GM23248 (cell line): ENCODE measurements at regions not wholly inside any gene's neighbourhood (a gene's known extent, or its start where the extent isn't known, plus 50 kb on each side); places are given as distances from the start of the nearest gene placed in this dataset.

Experiments used
- DNase-seq: peaks from one replicate; pipeline ENCODE4 v3.0.0-alpha.2; 2015
- H2AFZ ChIP-seq: fragments of 200-600 bp; sonication (generic); 2 replicates; pipeline ENCODE4 v1.6.1; 2016; ENCODE audit warnings: antibody characterized with exemption
- H3F3A ChIP-seq: fragments of 200-600 bp; sonication (generic); 2 replicates; pipeline ENCODE4 v1.6.1; 2016; ENCODE audit warnings: mild to moderate bottlenecking, antibody characterized with exemption, mixed run types; ENCODE audit not compliant: insufficient read depth
- H3K27ac ChIP-seq: fragments of 200-600 bp; sonication (generic); 2 replicates; pipeline ENCODE4 v1.5.1; 2016; ENCODE audit warnings: mild to moderate bottlenecking
- H3K27me3 ChIP-seq: fragments of 200-600 bp; sonication (generic); replicated peaks from 2 replicates; pipeline ENCODE4 v1.6.1; 2016; ENCODE audit warnings: mild to moderate bottlenecking; ENCODE audit not compliant: insufficient read depth
- H3K36me3 ChIP-seq: fragments of 200-600 bp; sonication (generic); 2 replicates; pipeline ENCODE4 v1.6.1; 2016; ENCODE audit warnings: low read depth, mild to moderate bottlenecking
- H3K4me1 ChIP-seq: fragments of 200-600 bp; sonication (generic); 2 replicates; pipeline ENCODE4 v1.6.1; 2016; ENCODE audit warnings: mild to moderate bottlenecking; ENCODE audit not compliant: insufficient read depth
- H3K4me2 ChIP-seq: fragments of 200-600 bp; sonication (generic); one replicate; pipeline ENCODE4 v1.6.1; 2016; ENCODE audit warnings: mild to moderate bottlenecking; ENCODE audit not compliant: unreplicated experiment
- H3K4me3 ChIP-seq: fragments of 200-600 bp; sonication (generic); 2 replicates; pipeline ENCODE4 v1.5.1; 2016; ENCODE audit warnings: mild to moderate bottlenecking
- H3K79me2 ChIP-seq: fragments of 200-600 bp; sonication (generic); 2 replicates; pipeline ENCODE4 v1.6.1; 2016; ENCODE audit warnings: mild to moderate bottlenecking; ENCODE audit not compliant: insufficient read depth
- H3K9ac ChIP-seq: fragments of 200-600 bp; sonication (generic); 2 replicates; pipeline ENCODE4 v1.6.1; 2016; ENCODE audit warnings: mild to moderate bottlenecking
- H3K9me2 ChIP-seq: fragments of 200-600 bp; sonication (generic); 2 replicates; pipeline ENCODE4 v1.6.1; 2016; ENCODE audit warnings: mixed run types, mild to moderate bottlenecking, moderate library complexity; ENCODE audit not compliant: insufficient read depth
- H3K9me3 ChIP-seq: fragments of 200-600 bp; sonication (generic); one replicate; pipeline ENCODE4 v1.6.1; 2017; ENCODE audit warnings: low read depth
- H4K20me1 ChIP-seq: fragments of 200-600 bp; sonication (generic); 2 replicates; pipeline ENCODE4 v1.6.0; 2016; ENCODE audit not compliant: insufficient read depth
- EZH2 ChIP-seq: fragments of 200-600 bp; sonication (generic); IDR thresholded peaks from 2 replicates; pipeline ENCODE4 v1.6.1; 2018; ENCODE audit warnings: antibody characterized with exemption, mild to moderate bottlenecking; ENCODE audit not compliant: insufficient read depth, poor library complexity, severe bottlenecking
- EZH2phosphoT487 ChIP-seq: fragments of 200-600 bp; sonication (generic); IDR thresholded peaks from 2 replicates; pipeline ENCODE4 v1.6.1; 2018; ENCODE audit warnings: antibody characterized with exemption, moderate library complexity, mild to moderate bottlenecking, low read depth; ENCODE audit not compliant: insufficient read depth
- WGBS, 2 experiments: methylation state at CpG; one replicate each; pipeline ENCODE4 v1.1.6; 2015 to 2017; ENCODE audit warnings: low lambda C conversion rate in 2 of 2, low coverage in 1 of 2; ENCODE audit errors: missing lambda C conversion rate in 2 of 2; 5-methylcytosine and 5-hydroxymethylcytosine counted together
- in situ Hi-C: fragments of 300-500 bp; cut with MboI; formaldehyde crosslinking; loops from 2 replicates; pipeline ENCODE4 v1.15.0; 2020

- peak overlapping the region; percentile 3 for H3K4me2 ChIP-seq
- H3K4me1 ChIP-seq, result peaks cover 25% of the 10 kb centered on the region
- TF ChIP-seq EZH2phosphoT487, result no peak
- TF ChIP-seq EZH2, result no peak
- H3K4me3 ChIP-seq, result no peak overlapping the region
- 41 to 47% methylated on average over 3 of the region's 3 CpGs for WGBS, 2 experiments
- H3K9ac ChIP-seq, result no peak overlapping the region
- H3K36me3 ChIP-seq, result no peaks in the 10 kb centered on the region
- no peak overlapping the region for H3K27ac ChIP-seq
- 0 out of 2 replicates have a peak overlapping the region, but pooled peaks have one; percentile 7 for H2AFZ ChIP-seq
- no peaks in the 10 kb centered on the region for H3K9me2 ChIP-seq
- peak; percentile 41 for DNase-seq
- no peaks in the 10 kb centered on the region for H3K27me3 ChIP-seq
- no peaks in the 10 kb centered on the region for H4K20me1 ChIP-seq
- no peaks in the 10 kb centered on the region for H3K9me3 ChIP-seq
- peaks cover 22% of the 10 kb centered on the region for H3F3A ChIP-seq
- H3K79me2 ChIP-seq, result no peaks in the 10 kb centered on the region
- in situ Hi-C loops, result no loop called here
These were observed 390.6 kb downstream of the AASDHPPT start for GRCh38 chr11:106468086-106468485.

- no peaks in the 10 kb centered on the region for H3K36me3 ChIP-seq
- H3K4me1 ChIP-seq, result peaks cover 29% of the 10 kb centered on the region
- 0 out of 2 replicates have a peak overlapping the region, but pooled peaks have one; percentile 7 for H2AFZ ChIP-seq
- no peak for DNase-seq
- no peaks in the 10 kb centered on the region for H3K9me2 ChIP-seq
- H3K4me2 ChIP-seq, result peak overlapping the region; percentile 3
- TF ChIP-seq EZH2, result no peak
- no peak for TF ChIP-seq EZH2phosphoT487
- no peak overlapping the region for H3K4me3 ChIP-seq
- no peaks in the 10 kb centered on the region for H3K27me3 ChIP-seq
- H3F3A ChIP-seq, result peaks cover 22% of the 10 kb centered on the region
- H3K27ac ChIP-seq, result no peak overlapping the region
- H3K9me3 ChIP-seq, result no peaks in the 10 kb centered on the region
- in situ Hi-C loops, result no loop called here
- no peaks in the 10 kb centered on the region for H3K79me2 ChIP-seq
- WGBS, 2 experiments, result 83 to 94% methylated on average over 1 of the region's 1 CpG
- H4K20me1 ChIP-seq, result no peaks in the 10 kb centered on the region
- H3K9ac ChIP-seq, result no peak overlapping the region
These were observed 391.1 kb downstream of the AASDHPPT start for GRCh38 chr11:106468531-106468930.

GRCh38 chr11:106470230-106470629 lies 392.8 kb downstream of the AASDHPPT start:
- Histone ChIP-seq H3K9me2 (no peaks in the 10 kb centered on the region), H4K20me1 (no peaks in the 10 kb centered on the region), H3K36me3 (no peaks in the 10 kb centered on the region), H3K4me3 (no peak overlapping the region), H3K79me2 (no peaks in the 10 kb centered on the region), H3K4me1 (peaks cover 30% of the 10 kb centered on the region), H2AFZ (no peak overlapping the region), H3K9me3 (no peaks in the 10 kb centered on the region), H3K27ac (no peak overlapping the region), H3K9ac (no peak overlapping the region), H3K27me3 (no peaks in the 10 kb centered on the region), H3F3A (peaks cover 22% of the 10 kb centered on the region), H3K4me2 (no peak overlapping the region)
- 61 to 63% methylated on average over 3 of the region's 3 CpGs for WGBS, 2 experiments
- TF ChIP-seq EZH2 (no peak), EZH2phosphoT487 (no peak)
- in situ Hi-C loops, result no loop called here
- DNase-seq, result no peak

GRCh38 chr11:106471276-106471675 lies 393.8 kb downstream of the AASDHPPT start:
- TF ChIP-seq EZH2phosphoT487, result no peak
- no peak for TF ChIP-seq EZH2
- Histone ChIP-seq H3K27ac (no peak overlapping the region), H2AFZ (no peak overlapping the region), H3K4me1 (peaks cover 29% of the 10 kb centered on the region), H3K4me3 (no peak overlapping the region), H3K4me2 (no peak overlapping the region), H3F3A (peaks cover 22% of the 10 kb centered on the region), H3K9me3 (no peaks in the 10 kb centered on the region), H4K20me1 (no peaks in the 10 kb centered on the region), H3K79me2 (no peaks in the 10 kb centered on the region), H3K9me2 (no peaks in the 10 kb centered on the region), H3K36me3 (no peaks in the 10 kb centered on the region), H3K9ac (no peak overlapping the region), H3K27me3 (no peaks in the 10 kb centered on the region)
- 64 to 82% methylated on average over 1 of the region's 1 CpG for WGBS, 2 experiments
- no peak for DNase-seq
- in situ Hi-C loops, result no loop called here
